Right cardiac atrium (tissue), 5 donors: ENCODE measurements at regions not wholly inside any gene's neighbourhood (a gene's known extent, or its start where the extent isn't known, plus 50 kb on each side); places are given as distances from the start of the nearest gene placed in this dataset.

Experiments used
- ATAC-seq, 2 donors: fragments of 200-7000 bp; cut with Tn5 transposase; one replicate each; pipeline versions ENCODE4 v1.8.0 to v1.9.1; 2020; ENCODE audit warnings: moderate library complexity in 2 of 2, mild to moderate bottlenecking in 1 of 2
- DNase-seq, 3 donors: peaks; one replicate each; pipeline ENCODE4 v3.0.0-alpha.2; 2020
- H3K27ac ChIP-seq: one replicate; pipeline ENCODE4 v1.5.1; 2013; ENCODE audit warnings: mild to moderate bottlenecking, low read length, control low read depth, moderate library complexity
- H3K27me3 ChIP-seq: one replicate; pipeline ENCODE4 v1.6.1; 2013; ENCODE audit not compliant: control insufficient read depth, insufficient read depth
- H3K4me1 ChIP-seq: one replicate; pipeline ENCODE4 v1.6.1; 2013; ENCODE audit warnings: low read length; ENCODE audit not compliant: control insufficient read depth, insufficient read depth
- H3K4me3 ChIP-seq: one replicate; pipeline ENCODE4 v1.5.1; 2013; ENCODE audit warnings: low read length, control low read depth
- H3K9me3 ChIP-seq: one replicate; pipeline ENCODE4 v1.6.1; 2013; ENCODE audit warnings: low read length; ENCODE audit not compliant: control insufficient read depth
- WGBS: extraction: QIAGEN DNeasy Blood & Tissue Kit; methylation state at CpG from one replicate; pipeline ENCODE4 v1.1.7; 2013; 5-methylcytosine and 5-hydroxymethylcytosine counted together
- intact Hi-C, 4 donors: fragments of 100-400 bp; cut with DNase I; formaldehyde crosslinking; loops; one replicate each; pipeline versions ENCODE4 v1.11.0 to v1.14.0; 2022 to 2023
- donor health status: healthy with polysubstance abuse.
- donor health status: DM: no; HTN: yes; CAD: no.
- donor health status: DM: no; HTN: no; CAD: no.
- donor health status: DM: no; HTN: yes; CAD: no; lungs with severe emphysema.
- donor health status: DM: yes; HTN: yes; CAD: no.

DNA sequence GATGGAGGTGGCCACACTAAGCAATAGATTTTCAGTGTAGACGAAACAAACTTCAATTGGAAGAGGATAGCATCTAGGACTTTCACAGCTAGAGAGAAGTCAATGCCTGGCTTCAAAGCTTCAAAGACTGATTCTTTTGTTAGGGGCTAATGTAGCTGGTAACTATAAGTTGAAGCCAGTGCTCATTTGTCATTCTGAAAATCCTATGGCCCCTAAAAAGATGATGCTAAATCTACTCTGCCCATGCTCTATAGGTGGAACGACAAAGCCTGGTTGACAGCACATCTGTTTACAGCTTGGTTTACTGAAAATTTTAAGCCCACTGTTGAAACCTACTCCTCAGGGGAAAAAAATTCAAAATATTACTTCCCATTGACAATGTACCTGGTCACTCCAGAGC is 226.7 kb downstream of the BCAS1 start:
- H3K27me3 ChIP-seq = no peaks in the 10 kb centered on the region
- no peaks in the 10 kb centered on the region for H3K4me1 ChIP-seq
- no peak overlapping the region for H3K4me3 ChIP-seq
- no peaks in the 10 kb centered on the region for H3K9me3 ChIP-seq
- ATAC-seq (no peak), DNase-seq (no peak)
- WGBS = over 99% methylated on average over 2 of the region's 2 CpGs
- H3K27ac ChIP-seq = no peak overlapping the region
- intact Hi-C loops = no loop called here

DNA sequence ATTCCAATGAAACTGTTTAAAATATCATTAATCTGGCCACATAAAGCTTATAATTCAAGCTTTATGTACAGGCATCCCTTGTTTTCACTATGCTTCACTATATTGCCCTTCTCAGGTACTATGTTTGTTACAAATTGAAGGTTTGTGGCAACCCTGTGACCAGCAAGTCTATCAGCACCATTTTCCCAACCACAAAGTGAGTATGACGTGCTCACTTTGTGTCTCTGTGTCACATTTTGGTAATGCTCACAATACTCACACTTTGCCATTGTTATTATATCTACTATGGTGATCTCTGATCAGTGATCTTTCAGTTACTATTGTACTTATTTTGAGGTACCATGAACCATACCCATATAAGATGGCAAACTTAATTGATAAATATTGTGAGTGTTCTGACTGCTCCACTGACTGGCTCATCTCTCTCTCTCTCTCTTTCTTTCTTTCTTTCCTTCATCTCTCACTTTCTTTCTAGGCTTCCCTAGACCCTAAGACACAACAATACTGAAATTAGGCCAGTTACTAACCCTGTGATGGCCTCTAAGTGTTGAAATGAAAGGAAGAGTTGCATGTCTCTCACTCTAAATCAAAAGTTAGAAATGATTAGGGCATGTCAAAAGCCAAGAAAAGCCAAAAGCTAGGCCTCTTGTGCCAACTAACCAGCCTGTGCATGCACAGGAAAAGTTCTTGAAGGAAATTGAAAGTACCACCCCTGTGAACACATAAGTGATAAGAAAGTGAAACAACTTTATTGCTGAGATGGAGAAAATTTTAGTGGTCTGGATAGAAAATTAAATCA is 227.9 kb downstream of the BCAS1 start:
- ATAC-seq (no peak), DNase-seq (no peak)
- Histone ChIP-seq H3K27ac (no peak overlapping the region), H3K4me1 (no peaks in the 10 kb centered on the region), H3K4me3 (no peak overlapping the region), H3K27me3 (no peaks in the 10 kb centered on the region), H3K9me3 (no peaks in the 10 kb centered on the region)
- WGBS = 100% methylated on average over 1 of the region's 1 CpG
- intact Hi-C loops = no loop called here

DNA sequence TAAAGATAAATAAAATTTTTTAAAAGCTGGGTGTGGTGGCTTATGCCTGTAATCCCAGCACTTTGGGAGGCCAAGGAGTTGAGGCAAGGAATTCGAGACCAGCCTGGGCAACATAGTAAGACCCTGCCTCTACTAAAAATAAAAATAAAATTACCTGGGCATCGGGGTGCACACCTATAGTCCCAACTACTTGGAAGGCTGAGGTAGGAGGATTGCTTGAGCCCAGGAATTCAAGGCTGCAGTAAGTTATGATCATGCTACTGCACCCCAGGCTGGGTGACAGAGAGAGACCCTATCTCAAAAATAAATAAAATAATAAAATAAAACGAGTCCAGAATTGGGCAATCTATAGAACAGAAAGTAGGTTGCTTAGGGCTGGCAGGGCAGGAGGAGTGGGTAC is 228.7 kb downstream of the BCAS1 start:
- Histone ChIP-seq H3K4me1 (no peaks in the 10 kb centered on the region), H3K27ac (no peak overlapping the region)
- WGBS = 62% methylated on average over 3 of the region's 3 CpGs

DNA sequence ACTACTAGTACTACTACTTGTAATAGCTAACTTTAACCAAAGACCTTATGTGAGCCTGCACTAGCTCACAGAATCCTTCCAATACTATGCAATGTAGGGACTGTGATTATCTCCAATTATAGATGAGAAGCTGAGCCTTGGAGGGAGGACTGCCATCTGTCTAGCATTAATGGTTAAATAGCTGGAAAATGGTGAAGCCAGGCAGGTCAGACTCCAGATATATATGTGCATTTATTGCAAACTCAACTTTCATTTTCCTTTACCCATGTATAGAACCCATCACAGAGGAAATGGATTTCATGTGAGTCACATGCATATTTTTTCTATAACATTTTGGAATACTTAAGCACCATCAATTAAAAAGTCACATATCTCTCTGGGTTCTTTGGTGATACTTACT is 229.9 kb downstream of the BCAS1 start:
- no peak for DNase-seq

More for the DNA sequence above, 228.7 kb downstream of the BCAS1 start:
- intact Hi-C loops = no loop called here
- DNase-seq (no peak), ATAC-seq (no peak)
- H3K9me3 ChIP-seq = no peaks in the 10 kb centered on the region
- no peaks in the 10 kb centered on the region for H3K27me3 ChIP-seq
- no peak overlapping the region for H3K4me3 ChIP-seq

DNA sequence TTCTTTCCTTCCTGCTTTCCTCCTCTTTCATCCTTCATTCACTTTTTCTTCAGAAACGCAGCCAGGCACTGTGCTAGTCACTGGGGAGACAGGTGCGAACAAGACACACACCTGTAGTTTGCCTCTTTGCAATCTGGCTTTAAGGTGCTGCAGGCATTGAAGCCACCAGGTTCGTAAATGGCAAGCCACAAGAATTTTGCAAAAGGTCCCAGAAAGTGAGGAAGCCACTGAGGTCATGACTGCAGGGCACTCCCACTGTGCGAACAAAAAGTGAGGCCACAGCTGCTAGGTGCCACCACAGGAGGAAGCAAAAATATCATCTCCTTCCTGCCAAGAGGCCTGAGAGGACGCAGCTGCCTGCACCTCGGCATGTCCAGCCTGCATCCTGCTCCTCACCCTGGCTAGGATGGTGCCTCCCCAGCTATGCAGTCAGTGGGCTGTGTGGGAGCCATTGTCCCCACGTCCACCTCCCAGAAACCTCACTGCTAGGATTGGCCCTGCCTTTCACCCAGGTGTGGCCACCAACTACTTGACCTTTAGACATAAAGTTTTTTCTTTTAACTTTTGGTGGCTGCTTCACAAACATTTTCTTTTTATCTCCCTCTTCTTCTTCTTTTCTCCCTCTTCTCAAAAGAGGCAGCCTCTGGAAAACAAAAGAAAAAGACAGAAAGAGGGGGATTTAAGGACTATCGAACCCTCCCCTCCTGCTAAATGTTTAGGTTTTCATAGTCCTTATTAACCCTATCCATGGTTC is 230.8 kb downstream of the BCAS1 start:
- H3K27me3 ChIP-seq = no peaks in the 10 kb centered on the region
- no peaks in the 10 kb centered on the region for H3K9me3 ChIP-seq
- DNase-seq (peak in 2 of 3 donors; percentile 54 to 55), ATAC-seq (peak; percentile 51 to 63)
- intact Hi-C loops = no loop called here
- no peaks in the 10 kb centered on the region for H3K4me1 ChIP-seq
- H3K4me3 ChIP-seq = no peak overlapping the region
- H3K27ac ChIP-seq = no peak overlapping the region
- 62% methylated on average over 8 of the region's 8 CpGs for WGBS

More for the DNA sequence above, 229.9 kb downstream of the BCAS1 start:
- Histone ChIP-seq H3K4me1 (no peaks in the 10 kb centered on the region), H3K27me3 (no peaks in the 10 kb centered on the region), H3K4me3 (no peak overlapping the region), H3K9me3 (no peaks in the 10 kb centered on the region), H3K27ac (no peak overlapping the region)
- ATAC-seq = no peak
- intact Hi-C loops = no loop called here

DNA sequence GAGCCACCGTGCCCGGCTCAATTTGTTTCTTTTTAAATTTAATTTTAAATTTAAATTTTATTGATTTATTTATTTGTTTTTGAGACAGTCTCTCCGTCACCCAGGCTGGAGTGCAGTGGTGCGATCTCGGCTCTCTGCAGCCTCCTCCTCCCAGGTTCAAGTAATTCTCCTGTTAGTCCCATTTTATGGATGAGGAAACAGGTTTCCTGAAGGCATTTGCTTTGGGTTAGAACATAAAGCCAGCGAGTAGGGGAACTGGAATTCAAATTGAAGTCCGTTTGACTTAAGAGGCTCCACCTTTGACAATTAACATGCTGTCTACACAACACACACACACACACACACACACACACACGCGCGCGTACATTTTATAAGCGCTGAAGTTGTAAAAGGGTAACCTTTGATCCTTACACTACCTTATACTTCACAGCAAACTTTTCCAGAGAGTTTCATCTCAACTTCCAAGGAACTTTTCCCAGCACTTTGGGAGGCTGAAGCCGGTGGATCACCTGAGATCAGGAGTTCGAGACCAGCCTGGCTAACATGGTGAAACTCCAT is 232.0 kb downstream of the BCAS1 start:
- H3K4me1 ChIP-seq = no peaks in the 10 kb centered on the region
- no peaks in the 10 kb centered on the region for H3K9me3 ChIP-seq
- 78% methylated on average over 14 of the region's 14 CpGs for WGBS
- H3K27me3 ChIP-seq = no peaks in the 10 kb centered on the region
- H3K27ac ChIP-seq = no peak overlapping the region
- intact Hi-C loops = no loop called here
- no peak overlapping the region for H3K4me3 ChIP-seq
- ATAC-seq (no peak), DNase-seq (no peak)

DNA sequence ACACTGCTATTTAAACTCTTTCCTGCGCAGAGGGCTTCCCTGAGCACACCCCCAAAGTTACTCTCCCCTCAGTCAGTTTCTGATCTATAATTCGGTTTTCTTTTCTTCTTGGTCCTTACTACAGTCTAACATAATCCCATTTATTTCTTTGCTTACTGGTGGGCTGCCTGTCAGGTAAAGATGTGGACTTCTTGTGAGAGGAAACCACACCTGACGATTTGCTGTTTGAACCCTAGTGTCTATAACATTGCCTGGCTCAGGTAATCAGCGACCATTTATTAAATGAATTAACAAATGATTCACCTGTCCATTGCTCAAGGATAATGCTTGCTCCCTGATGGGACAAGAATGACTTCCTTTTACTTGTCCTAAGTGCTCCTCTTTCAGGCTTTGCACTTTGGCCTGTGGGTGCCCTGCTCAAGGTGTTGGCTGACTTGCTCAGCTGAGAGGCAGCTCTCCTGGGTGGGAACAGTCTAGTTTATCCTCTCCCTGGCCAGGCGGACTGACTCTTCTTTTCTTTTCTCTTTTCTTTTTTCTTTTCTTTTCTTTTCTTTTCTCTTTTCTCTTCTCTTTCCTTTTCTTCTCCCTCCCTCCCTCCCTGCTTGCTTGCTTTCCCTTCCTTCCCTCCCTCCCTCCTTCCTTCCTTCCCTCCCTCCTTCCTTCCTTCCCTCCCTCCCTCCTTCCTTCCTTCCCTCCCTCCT is 233.1 kb downstream of the BCAS1 start:
- WGBS = 93% methylated on average over 5 of the region's 5 CpGs
- no peaks in the 10 kb centered on the region for H3K9me3 ChIP-seq
- no peaks in the 10 kb centered on the region for H3K27me3 ChIP-seq
- H3K4me1 ChIP-seq = no peaks in the 10 kb centered on the region
- DNase-seq = no peak
- H3K4me3 ChIP-seq = no peak overlapping the region
- no peak overlapping the region for H3K27ac ChIP-seq
- no peak for ATAC-seq
- intact Hi-C loops = no loop called here

DNA sequence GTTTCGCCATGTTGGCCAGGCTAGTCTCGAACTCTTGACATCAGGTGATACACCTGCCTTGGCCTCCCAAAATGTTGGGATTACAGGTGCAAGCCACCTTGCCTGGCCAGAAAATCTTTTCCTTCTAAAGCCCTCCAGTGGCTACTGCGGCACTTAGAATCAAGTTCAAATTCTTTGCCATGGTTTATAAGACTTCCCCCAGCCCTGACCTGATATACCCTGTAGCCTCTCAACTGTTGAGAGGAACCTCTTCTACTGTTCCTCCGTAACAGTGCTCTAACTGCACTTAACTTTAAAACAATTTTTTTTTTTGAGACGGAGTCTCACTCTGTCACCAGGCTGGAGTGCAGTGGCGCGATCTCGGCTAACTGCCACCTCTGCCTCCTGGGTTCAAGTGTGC is 235.6 kb downstream of the BCAS1 start:
- H3K27me3 ChIP-seq = no peaks in the 10 kb centered on the region
- DNase-seq (no peak), ATAC-seq (no peak)
- H3K27ac ChIP-seq = no peak overlapping the region
- 94% methylated on average over 8 of the region's 8 CpGs for WGBS
- no peaks in the 10 kb centered on the region for H3K9me3 ChIP-seq
- H3K4me3 ChIP-seq = no peak overlapping the region
- intact Hi-C loops = no loop called here
- no peaks in the 10 kb centered on the region for H3K4me1 ChIP-seq

DNA sequence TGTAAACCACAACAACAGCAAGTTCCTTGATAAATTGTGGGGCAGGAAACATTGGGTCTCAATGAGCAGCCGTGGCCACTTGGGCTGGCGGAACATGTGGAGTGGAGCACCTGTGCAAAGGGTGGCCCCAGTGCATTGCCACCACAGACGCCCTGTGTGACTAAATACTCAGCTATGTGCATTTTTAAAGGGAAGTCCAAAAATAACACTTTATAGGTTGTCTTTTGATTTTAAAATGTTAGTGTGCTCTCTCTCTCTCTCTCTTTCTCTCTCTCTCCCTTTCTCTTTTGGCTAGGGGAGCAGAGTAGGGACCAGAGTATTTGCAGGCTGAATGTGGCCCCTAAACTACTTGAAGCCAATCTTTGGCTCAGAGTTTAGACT is 236.3 kb downstream of the BCAS1 start:
- WGBS = 81% methylated on average over 3 of the region's 3 CpGs
- Histone ChIP-seq H3K4me1 (peaks cover 1% of the 10 kb centered on the region), H3K4me3 (no peak overlapping the region), H3K27ac (no peak overlapping the region), H3K9me3 (no peaks in the 10 kb centered on the region), H3K27me3 (no peaks in the 10 kb centered on the region)
- DNase-seq (no peak), ATAC-seq (no peak)
- intact Hi-C loops = no loop called here

DNA sequence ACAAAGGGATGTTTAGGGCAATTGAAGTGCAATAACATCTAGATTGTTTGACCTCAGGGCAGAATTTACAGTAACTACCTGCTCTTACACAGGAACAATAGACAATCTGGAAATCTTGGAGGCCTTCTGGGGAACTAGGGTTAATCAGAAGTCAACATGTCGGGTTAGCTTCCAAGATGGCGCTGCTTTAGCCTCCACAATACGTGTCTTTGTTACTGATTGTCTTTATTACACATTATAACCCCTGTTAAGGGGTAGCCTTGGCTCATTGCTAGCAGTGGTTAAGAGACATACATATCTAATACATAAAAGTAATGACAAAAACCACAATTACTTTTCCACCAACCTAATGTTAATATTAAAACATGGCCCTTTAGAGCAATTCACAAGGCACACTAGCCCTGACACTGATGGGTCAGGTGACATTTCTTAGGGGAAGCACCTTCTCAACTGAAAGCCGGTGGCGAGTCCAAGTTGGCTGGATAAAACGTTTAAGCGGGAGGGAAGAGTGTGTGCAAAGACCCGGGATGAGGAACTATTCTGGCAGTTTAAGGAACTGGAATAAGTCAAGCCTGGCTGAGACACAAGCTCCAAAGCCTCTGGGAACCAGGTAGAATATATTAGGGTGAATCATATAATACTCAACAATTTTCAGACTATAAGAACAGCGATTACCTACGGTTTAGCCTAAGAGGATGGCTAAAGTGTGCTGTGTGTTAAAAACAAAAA is 236.9 kb downstream of the BCAS1 start:
- Histone ChIP-seq H3K4me1 (peaks cover 2% of the 10 kb centered on the region), H3K27ac (no peak overlapping the region), H3K27me3 (no peaks in the 10 kb centered on the region), H3K4me3 (no peak overlapping the region), H3K9me3 (no peaks in the 10 kb centered on the region)
- intact Hi-C loops = no loop called here
- DNase-seq (no peak), ATAC-seq (no peak)
- WGBS = 75% methylated on average over 10 of the region's 10 CpGs
